ENCODE measurements at regions not wholly inside any gene's neighbourhood (a gene's known extent, or its start where the extent isn't known, plus 50 kb on each side); places are given as distances from the start of the nearest gene placed in this dataset.

DNA sequence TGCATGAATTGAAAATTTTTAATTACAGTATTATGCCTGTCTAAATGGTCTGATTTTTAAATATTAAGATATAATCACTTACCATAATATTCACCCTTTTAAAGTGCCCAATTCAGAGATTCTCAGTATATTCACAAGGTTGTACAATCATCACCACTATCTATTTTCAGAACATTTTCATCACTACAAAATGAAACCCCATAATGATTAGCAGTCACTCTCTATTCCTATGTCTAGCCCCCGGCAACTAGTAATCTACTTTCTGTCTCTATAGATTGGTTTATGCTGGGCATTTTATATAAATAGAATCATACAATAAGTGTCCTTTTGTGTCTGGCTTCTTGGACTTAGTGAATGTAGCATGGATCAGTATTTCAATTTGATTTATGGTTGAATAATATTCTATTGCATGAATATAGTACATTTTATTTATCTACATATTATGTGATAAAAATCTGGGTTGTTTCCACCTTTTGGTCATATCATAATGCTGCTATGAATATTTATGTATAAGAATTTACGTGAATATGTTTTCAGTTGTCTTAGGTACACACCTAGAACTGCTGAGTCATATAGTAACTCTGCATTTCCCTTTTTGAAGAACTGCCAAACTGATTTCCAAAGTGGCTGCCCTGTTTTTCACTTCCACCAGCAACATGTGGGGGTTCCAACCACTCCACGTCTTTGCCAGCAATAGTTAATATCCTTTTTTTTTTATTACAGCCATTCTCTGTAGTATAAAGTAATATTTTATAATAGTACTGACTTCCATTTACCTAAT, 485.7 kb upstream of the ZNF385D start:
- no peak for FAIRE-seq

DNA sequence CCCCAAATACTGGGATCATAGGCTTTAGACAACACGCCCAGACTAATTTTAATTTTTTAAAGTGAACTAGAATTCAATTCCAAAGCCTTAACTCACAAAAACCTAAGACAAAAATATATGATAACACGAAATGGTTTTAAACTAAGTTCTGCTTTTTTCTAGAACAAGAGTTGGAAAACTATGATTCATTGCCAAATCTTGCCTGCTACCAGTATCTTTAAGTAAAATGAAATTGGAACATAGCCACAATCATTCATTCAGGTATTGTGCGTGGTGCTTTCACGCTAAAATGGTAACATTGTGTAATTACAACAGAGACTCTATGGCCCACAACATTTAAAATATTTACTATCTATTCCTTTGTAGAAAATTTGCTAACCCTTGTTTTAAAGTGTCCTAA, 488.0 kb upstream of the ZNF385D start:
- FAIRE-seq: no peak

DNA sequence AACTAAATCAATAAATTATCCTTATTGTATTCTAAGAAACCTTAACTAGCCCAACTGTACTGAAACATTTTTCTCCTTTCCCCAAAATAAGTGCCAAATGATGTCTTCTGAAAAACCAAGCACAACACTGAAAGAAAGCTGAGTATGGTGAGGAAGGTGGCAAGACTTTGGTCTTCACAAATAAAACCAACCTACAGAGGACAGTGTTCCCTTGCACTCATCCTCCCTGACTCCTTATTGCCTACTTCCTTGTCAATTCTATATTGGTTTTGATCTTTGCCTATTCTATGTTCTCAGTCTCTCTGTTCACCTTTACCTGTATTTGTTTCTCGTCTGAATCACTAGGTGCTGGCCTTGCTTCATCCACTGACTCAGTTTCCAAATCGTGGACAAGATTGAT, 490.1 kb upstream of the ZNF385D start:
- FAIRE-seq: no peak

DNA sequence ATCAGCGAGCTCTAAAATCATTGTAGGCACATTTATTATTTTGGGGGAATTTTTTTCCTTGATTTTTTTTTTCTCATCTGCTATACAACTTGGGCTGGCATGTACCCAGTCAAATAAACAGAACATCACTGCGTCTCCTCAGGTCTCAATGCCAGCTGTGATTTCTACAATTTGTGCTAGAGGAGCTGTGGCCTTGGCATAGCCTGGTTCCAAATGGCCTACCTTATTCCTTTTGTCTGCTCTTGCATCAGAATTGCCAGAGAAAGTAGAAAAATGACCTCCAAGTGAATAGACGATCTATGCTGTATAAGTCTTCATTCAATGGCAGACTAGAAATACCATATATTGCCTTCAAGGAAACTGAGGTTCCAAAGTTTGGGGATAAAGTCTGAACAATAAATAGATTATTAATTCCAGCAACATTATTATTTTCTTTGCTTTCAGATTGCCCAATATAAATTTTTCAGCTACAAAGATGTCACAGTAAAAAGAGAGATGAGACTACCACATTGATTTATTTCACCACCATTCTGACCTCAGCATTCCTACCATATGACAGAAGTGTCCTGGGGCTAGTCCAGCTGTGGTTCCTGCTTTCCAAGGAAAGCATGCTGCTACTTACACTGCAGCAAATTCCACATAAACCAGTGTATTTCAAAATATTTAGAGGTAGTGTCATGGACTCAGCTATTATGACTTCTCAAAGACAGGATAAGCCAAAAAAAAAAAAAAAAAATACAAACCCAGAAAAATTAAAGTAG, 493.9 kb upstream of the ZNF385D start:
- FAIRE-seq: no peak

DNA sequence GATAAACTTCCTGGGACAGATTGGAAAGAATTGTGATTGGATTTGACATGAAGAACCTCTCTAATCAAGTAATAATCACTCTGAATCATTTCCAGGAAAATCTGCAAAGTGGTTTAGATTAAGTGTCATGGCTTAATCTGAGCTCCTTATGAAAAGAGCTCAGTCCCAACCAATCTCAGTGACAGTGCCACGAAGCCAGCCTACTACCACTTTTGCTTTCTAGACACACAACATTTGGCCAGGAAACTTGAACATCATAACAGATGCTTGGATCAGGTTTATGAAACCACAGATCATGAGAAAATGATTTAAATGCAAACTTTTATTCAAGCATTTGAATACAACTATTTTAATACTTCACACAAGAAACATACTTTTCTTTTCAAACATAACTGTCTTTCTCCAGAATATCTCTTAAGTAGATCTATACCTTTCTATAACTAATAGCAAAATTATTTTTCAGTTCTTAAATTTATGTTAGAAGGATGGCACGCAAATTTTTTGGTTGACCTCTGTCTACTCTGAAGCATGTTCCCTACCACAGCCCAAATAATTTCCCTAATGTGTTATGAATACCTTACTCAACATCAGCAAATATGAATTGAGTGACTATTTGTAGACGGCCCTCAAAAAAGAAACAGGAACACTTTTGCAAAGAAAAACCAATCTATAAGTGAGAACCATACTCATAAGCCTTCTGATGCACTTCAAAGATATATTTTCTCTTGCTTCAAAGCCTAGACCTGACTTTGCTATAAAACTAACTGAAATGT, 495.0 kb upstream of the ZNF385D start:
- FAIRE-seq: no peak

DNA sequence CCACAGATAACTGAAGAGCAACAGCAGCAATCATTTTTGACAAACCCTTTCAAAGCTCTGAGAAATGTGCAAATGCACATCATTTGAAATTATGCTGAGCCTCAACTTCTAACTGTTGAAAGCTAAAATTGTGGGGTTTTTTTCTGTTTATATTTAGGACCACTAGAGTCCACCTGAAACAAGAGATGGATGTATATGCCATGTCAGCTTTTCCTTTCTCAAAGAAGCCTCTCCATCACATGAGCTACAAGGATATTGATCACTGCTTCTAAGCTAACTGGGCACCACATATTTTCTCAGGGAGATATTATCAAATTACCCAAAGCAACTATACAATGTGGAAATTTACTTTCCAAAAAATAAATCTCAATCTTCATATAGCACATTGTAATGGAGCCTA, 498.6 kb upstream of the ZNF385D start:
- FAIRE-seq: no peak

DNA sequence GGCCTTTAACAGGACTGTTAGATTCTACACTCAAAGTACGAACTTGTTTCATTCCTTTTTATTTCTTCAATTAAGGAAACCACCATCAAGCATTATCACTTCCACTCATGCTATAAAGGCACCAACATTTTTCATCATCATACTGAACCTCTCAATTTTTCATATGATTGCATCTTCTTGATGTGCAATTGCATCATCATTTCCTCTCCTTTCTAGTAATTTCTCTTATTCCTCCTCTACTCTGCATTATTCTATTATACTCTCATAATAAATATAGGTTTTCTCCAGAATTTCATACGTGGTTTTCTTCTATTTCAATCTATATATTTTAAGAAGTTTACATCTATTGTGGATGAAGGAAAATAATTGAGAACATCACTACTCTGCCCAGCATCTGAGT, 506.2 kb upstream of the ZNF385D start:
- FAIRE-seq: no peak

DNA sequence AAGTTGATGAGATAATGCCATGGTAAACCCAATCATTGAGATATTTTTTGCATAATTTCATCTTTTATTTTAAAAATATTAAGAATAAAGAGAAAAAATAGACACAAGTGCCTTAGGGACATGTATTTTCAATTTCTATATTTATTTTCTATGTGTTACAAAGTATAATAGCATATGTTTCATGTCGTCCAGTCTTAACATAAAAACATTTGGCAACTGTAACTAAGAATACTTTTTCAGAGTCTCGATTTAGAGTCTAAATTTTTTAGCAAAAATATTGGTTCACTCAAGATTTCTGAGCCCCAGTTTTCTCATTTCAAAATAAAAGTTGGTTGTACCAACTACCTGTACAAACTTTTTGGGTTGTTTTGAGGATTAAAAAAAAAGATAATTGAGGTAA, 511.4 kb upstream of the ZNF385D start:
- FAIRE-seq: no peak

DNA sequence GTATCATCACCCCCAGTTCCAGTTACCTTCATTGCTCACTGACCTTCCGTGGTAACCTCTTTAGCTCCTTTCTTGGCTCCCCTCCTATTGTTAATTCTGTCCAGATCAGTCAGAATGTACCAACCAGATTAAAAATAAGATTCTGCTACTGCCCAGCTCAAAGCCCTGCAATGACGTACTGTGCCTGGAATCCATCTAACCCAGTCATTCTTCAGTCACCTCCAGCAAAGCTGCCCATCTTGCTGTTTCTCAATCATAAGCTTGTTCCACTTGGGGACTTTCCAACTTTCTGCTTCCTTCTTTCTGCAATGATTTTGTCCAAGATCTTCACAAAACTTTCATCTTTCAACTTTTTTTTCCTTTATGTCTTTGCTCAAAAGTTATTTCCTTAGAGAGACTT, 512.0 kb upstream of the ZNF385D start:
- no peak for FAIRE-seq

DNA sequence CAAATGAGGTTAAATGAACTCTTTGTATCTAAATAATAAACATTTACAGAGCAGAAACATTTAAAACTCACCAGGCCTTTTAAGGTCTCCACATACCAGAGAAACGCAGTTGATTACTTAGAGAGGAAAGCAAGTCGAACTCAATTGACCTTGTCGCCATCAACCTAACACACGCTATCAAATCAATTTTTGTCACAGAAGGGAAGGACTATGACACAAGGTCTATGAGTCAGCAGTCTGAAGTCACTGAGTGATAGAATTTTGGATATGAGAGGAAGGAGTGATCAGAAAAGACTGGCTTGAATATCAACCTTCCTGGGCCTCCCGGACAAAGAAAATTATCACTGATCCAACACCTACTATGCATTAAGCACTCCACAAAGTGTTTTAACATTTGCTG, 514.4 kb upstream of the ZNF385D start:
- no peak for FAIRE-seq

DNA sequence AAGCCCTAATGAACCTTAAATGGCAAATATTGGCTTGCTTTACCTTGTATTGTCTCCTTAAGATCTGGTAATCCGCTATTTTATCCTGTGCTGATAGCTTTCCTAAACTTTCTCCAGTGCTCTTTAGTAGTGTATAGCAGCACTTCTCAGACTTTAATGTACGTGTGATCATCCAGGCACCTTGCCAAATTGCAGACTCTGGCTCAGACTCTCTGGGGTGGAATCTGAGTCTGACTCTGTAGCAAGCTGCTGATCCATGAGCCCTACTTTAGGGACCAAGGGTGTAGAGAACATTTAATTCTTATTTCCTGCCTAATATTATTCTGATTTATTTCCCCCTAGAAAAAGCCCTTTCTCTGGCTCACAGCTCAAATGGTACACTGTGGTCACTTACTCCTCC, 518.8 kb upstream of the ZNF385D start:
- no peak for FAIRE-seq

DNA sequence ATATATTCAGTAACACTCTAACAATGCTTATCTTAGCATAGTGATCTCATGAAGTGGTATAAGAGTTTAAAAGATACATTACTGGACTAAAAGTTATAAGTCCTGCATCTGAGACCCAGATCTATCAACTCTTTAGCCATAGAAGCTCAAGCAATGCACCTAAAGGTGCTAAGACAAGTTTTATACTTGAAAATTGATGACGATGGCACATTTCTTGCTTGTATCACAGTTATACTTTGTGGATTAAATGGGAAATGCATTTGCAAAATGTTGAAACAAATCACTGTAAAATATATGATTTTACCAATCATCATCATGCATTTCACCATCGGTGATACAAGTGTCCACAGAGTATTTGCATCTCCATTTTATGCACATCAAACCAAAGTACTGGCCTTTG, 525.3 kb upstream of the ZNF385D start:
- FAIRE-seq: no peak

DNA sequence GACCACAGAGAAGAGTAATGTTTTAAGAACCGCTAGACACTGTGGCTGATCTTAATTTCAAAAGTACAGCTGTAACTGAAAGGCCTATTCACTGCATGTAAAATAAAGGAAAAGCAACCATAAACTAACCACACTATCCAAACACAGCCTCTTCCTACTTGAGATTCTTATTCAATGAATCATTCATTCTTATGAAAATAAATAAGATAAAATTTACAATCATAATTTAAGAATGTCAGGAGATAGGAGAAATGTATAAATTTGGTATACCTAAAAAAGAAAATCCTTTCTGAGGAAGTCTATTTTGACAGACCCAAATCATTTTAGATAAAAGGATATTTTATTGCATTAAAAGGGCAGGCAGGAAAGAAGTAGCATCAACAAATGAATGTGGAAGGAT, 533.5 kb upstream of the ZNF385D start:
- no peak for FAIRE-seq

DNA sequence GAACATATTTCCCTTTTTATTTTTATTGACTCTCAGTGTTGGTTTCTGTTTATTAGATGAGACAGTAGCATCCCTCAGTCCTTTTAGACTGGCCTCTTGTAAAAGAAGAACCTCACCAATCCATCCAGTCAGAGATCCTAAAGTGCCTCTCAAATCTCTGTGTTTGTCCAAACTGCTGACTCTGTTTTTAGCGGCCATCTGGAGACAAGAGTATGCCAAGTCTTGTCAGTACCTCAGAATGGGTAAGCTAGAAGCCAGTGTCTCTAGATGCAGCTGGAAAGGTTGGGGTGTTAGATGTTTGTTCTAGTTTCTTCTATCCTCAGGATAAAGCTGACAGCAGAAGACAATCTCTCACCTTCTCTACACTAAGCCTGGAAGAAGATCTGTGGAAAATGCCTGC, 537.7 kb upstream of the ZNF385D start:
- no peak for FAIRE-seq

DNA sequence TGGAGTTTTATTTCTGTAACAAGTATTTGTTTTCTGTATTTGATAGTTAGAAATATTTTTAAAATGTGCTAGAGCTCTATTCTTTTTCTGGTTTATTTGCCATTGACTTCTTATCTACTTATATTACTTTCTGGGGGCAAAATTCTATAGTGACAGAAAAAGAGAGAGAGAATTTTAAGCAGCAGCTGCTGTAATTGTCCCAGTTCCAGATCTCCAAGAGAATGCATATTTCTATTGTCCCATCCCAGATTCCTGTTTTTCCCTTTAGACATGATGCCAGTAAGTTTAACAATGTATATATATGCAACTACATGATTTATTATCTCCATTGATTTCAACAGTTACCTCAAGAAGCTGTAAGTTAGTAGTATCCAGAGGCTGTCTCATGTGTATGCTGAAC, 541.7 kb upstream of the ZNF385D start:
- FAIRE-seq: no peak

DNA sequence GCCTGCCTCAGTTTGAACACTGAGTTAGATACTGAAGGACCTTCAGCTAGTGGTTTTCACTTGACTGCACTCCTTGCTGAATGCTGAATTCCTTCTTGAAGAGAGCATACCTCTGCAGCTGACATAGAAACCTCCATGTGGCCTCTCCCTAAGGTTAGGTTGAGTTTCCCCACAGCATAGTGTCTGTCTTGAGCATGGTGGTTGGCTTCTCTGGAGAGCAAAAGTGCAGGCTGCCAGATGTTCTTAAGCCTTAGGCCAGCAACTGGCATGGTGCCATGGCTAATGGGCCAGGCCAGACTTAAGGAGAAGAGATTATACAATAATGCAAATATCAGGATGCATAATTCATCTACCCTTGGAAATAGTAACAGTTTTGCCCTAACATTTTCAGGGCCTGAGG, 545.6 kb upstream of the ZNF385D start:
- no peak for FAIRE-seq

DNA sequence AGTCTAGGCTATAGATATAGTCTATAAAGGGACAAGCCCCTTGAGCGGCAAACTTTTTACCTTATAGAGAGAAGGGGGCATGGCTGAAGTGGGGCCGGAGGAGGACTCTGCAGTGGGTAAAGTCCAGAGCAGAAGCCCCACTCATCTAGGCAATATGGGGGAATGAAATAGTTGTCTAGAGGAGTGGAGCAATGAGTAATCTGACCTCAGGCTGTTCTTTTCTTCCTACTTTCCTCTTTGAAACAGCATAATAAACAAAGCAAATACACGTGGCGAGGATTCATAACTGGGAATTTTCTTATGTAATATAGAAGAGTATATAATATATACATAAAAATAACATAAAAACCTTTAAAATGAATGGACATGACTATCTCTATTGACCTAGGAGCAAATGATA, 546.4 kb upstream of the ZNF385D start:
- no peak for FAIRE-seq

DNA sequence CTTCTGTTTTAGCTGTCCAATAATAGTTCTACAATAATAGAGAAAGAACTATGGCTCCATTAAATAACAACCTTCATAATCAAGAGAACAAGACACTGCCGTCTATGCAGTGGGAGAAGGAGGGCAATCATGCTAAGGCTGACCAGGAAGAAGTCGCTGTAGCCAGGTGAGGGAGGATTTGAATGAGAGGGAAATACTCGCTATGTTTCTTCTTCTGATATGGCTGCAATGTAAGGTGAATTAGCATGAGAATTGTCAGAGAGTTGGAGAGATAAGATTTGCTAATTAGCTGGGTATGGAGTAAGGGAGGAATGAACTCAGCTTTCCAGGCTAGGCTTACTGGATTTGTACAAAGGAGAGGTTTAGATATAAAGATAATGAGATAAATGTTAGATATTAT, 555.4 kb upstream of the ZNF385D start:
- FAIRE-seq: no peak

DNA sequence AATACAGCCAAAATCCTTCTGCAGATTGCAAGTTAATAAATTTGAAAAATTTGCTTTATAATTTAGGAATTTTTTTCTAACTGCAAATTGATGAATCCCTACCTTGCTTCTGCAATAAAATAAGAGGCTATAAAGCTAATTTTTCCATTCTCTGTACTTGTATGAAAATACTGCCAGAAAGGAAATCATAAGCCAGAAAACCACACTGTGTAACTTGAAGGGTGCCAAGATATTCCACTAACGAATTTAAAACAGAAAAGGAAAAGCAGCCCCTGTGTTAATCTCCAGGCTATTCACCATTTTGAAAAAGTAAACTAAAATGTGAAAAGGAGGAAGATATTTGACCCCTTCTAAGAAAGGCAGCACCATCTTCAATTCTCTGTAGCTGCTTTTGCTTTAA, 557.9 kb upstream of the ZNF385D start:
- no peak for FAIRE-seq

DNA sequence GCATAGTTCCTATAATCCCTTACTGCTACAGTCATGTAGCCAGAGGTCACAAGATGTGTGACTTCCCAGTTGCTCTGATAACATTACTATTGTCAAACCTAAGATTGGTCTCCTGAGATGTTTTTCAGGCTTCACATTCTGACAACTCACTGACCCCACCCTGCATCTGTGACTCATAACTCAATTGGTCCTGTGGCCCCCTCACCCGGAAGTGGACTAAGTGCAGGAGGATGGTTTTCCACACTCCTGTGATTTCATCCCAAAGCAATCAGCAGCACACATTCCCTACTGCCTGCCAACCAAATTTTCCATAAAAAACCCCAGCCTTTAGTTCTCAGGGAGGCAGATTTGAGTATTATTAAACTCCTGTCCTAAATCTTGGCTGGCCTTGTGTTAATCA, 564.9 kb upstream of the ZNF385D start:
- FAIRE-seq: no peak

DNA sequence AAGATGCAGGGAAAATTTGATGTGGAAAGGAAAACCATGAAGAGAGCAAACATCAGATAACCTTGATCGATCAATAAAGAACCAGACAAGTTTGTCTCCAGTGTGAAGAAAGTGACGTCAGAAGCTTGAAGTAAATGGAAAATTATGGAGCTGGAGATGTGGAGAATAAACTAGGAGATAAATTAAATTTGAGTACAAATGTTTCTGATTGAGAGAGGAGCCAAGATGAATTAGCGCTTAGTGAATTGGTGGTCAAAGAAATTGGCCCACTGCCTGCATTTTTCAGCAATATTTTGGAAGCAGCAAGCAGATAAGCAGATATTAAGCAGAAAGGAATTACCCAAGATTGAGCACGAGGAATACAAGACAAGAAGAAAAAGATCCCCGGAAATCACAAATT, 567.3 kb upstream of the ZNF385D start:
- FAIRE-seq: no peak

DNA sequence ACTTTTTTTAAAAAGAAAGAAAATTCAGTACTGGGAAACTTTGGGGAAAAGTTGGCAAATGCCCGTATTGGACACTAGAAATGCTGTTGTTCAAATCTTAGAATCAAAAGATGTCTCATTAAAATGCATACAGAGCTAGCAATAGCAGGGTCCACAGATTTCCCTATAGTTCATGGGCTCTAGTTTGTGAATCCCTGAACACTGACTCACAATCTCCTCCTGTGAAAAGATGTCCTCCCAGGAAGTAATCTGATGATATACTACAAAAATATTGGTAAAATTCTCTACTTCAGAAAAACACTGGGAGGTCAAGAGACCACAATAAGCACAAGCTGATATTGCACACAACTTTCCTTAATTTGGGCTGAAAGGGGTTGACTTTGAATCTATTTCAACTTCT, 568.4 kb upstream of the ZNF385D start:
- no peak for FAIRE-seq

DNA sequence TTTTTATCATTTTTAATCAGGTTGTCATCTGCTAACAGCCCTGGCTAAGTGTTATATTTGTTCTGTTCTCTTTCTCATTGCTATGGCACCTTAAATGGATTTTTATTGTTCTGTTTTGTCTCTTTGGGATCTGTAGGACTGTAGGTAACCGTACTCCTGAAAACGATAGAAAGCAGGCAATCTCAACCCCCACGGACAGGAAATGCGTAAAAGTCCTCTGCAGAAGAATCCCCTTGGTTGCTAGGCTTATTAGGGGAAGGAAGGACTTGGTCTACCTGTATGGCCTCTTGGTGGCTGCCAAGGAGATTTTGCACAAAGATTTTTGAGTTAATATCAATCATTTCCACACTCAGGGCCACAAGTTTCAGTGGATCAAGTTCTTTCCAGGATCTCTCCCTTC, 571.9 kb upstream of the ZNF385D start:
- no peak for FAIRE-seq

DNA sequence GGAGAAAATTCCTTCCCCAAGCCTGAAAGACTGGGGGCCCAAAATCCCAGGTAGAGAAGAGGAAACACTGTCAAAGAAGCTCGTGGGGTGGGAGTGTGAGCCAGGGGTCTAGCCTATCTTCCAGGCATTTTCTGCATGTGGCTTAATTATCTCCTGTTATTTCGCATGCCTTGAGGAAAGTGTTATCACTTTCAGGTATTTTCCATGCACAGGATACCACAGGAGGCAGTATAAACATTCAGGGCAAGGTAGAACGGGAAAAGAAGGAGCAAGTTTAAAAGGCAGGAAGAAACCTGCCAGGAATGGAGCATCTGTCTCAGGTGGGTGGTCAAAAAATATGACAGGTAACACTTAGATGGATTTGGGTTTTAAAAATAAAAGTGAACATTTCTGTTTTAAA, 575.3 kb upstream of the ZNF385D start:
- no peak for FAIRE-seq
